ENCODE measurements at regions not wholly inside any gene's neighbourhood (a gene's known extent, or its start where the extent isn't known, plus 50 kb on each side); places are given as distances from the start of the nearest gene placed in this dataset.
A peak's percentile ranks its signal among the peaks of the same experiment; 100 is the strongest.

DNA sequence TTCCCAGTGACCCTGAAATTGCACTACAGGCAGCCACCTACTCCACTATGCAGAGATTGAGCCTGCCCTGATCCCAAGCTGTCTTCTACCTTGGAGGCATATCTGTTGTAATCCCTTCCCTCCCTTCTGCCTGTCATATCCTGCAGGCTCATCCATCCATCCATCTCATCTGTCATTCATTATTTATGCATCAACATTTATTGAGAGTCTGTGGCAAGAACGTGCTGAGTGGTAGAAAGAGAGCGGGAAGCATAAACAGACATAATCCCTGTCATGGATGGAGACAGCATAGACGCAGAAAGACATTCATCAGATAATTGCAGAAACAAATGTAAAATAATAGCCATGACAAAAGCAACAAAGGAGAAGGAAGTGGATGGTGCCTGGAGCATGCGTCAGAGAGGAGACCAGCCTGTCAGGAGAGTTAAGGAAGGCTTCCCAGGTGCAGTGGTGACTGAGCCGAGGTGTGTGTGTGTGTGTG lies 89.5 kb upstream of the CALM2 start:
- H4K5ac ChIP-seq (ENCODE audit: low read depth, low read length), result no peak overlapping the region
- no peak overlapping the region for H4K91ac ChIP-seq (ENCODE audit: insufficient read depth, low read depth, low read length)
- no peak overlapping the region for H3K23ac ChIP-seq (ENCODE audit: low read depth, low read length)
- H3K56ac ChIP-seq (ENCODE audit: extremely low read depth, insufficient read depth, low read length), result no peak overlapping the region
- no peaks in the 10 kb centered on the region for H3K36me3 ChIP-seq (ENCODE audit: control insufficient read depth, insufficient read depth, low read length)
- H2BK20ac ChIP-seq (ENCODE audit: low read depth, low read length), result no peak overlapping the region
- in situ Hi-C loops (cut with MboI; ENCODE audit: low sequenced_read_pairs) (no loop called here), dilution Hi-C loops (cut with HindIII; ENCODE audit: low sequenced_read_pairs, unreplicated experiment) (no loop called here), intact Hi-C loops (cut with micrococcal nuclease) (no loop called here)
- H3K4me3 ChIP-seq (ENCODE audit: insufficient read depth, low read depth, low read length), result no peak overlapping the region
- DNase-seq (no peak), ATAC-seq (ENCODE audit: low read depth) (no peak)
- no peak overlapping the region for H2AK9ac ChIP-seq (replicated peaks; ENCODE audit: low read depth, low read length, poor library complexity)
- WGBS, 2 experiments (ENCODE audit: extremely low coverage in 2 of 2, insufficient read length in 1 of 2), result no CpG with 5 or more reads among the region's 5 CpGs
- BruUV-seq (replicated peaks), result no TSS peak
- peak overlapping the region; percentile 72; the same call in 1 of the 2 replicates for H2AK5ac ChIP-seq (ENCODE audit: low read depth, low read length)
- CTCF ChIA-PET, result interaction anchor here (0.6 kb wide), 1 partner anchor 105 kb away, joined by 5 read pairs; no protein-coding TSS in a partner anchor
- 0 out of 2 replicates have a peak overlapping the region, but pooled peaks have one; percentile 2 for H3K14ac ChIP-seq (replicated peaks; ENCODE audit: low read depth, low read length)
- H2BK5ac ChIP-seq (ENCODE audit: low read depth, low read length, poor library complexity, severe bottlenecking), result no peak overlapping the region
- no peaks in the 10 kb centered on the region for H3K27me3 ChIP-seq (ENCODE audit: control insufficient read depth, insufficient read depth, low read length)
- 0 out of 2 replicates have a peak overlapping the region, but pooled peaks have one; percentile 13 for H3K4ac ChIP-seq (ENCODE audit: low read depth, low read length)
- peaks cover 10% of the 10 kb centered on the region; the same call in 1 of the 2 replicates for H3K9me1 ChIP-seq (ENCODE audit: insufficient read depth, low read length)
- H3K4me2 ChIP-seq (ENCODE audit: low read depth, low read length), result no peak overlapping the region
- no peak for TF ChIP-seq BHLHE40 (IDR thresholded peaks at IDR 0.05; ENCODE audit: low read depth, low read length)
- no peaks in the 10 kb centered on the region for H4K20me1 ChIP-seq (ENCODE audit: insufficient read depth, low read length)
- no peak overlapping the region for H2AFZ ChIP-seq (replicated peaks; ENCODE audit: low read length, poor library complexity)
- H3K9me3 ChIP-seq (ENCODE audit: control insufficient read depth, insufficient read depth, low read length), result no peaks in the 10 kb centered on the region
- H3K18ac ChIP-seq (ENCODE audit: low read depth, low read length), result no peak overlapping the region
- no peak overlapping the region for H2BK15ac ChIP-seq (ENCODE audit: low read depth, low read length)
- H4K8ac ChIP-seq (ENCODE audit: low read depth in 2 of 2, low read length in 2 of 2), result no peak overlapping the region
- H3K4me1 ChIP-seq (ENCODE audit: control insufficient read depth, insufficient read depth, low read length), result peaks cover 4% of the 10 kb centered on the region
- no peak overlapping the region for H2BK120ac ChIP-seq (ENCODE audit: low read depth, low read length)
- H3K9ac ChIP-seq (ENCODE audit: low read depth, low read length), result no peak overlapping the region
- POLR2A ChIA-PET (ENCODE audit: unreplicated experiment), result no interaction called here
- peaks cover 3 to 15% of the 10 kb centered on the region in 2 experiments; a peak in 2 of 4 replicates for H3K79me1 ChIP-seq (ENCODE audit: low read depth in 1 of 2, low read length in 2 of 2)
- no peak overlapping the region for H3K27ac ChIP-seq (ENCODE audit: insufficient read depth, low read length)

Measured in IMR-90 (cell line).